H9 (cell line): ENCODE measurements at regions not wholly inside any gene's neighbourhood (a gene's known extent, or its start where the extent isn't known, plus 50 kb on each side); places are given as distances from the start of the nearest gene placed in this dataset.

Experiments
- DNase-seq: peaks from one replicate; pipeline ENCODE4 v3.0.0-alpha.2; 2017
- H2AFZ ChIP-seq: one replicate; pipeline ENCODE4 v1.6.1; 2013; ENCODE audit warnings: mild to moderate bottlenecking, low read length, control low read depth, moderate library complexity
- H2AK5ac ChIP-seq: 2 replicates; pipeline ENCODE4 v1.6.1; 2013; ENCODE audit warnings: low read length, control low read depth, mixed read lengths; ENCODE audit not compliant: insufficient read length
- H2BK120ac ChIP-seq: one replicate; pipeline ENCODE4 v1.6.1; 2013; ENCODE audit warnings: low read depth, mild to moderate bottlenecking, low read length, control low read depth, inconsistent platforms; ENCODE audit not compliant: poor library complexity, severe bottlenecking
- H2BK12ac ChIP-seq: 2 replicates; pipeline ENCODE4 v1.6.1; 2013; ENCODE audit warnings: low read length, control low read depth, mixed read lengths, low read depth; ENCODE audit not compliant: insufficient read length
- H2BK15ac ChIP-seq: 2 replicates; pipeline ENCODE4 v1.6.1; 2013; ENCODE audit warnings: low read depth, low read length, control low read depth
- H2BK20ac ChIP-seq: one replicate; pipeline ENCODE4 v1.6.1; 2013; ENCODE audit warnings: low read depth, mild to moderate bottlenecking, low read length, control low read depth, inconsistent platforms; ENCODE audit not compliant: poor library complexity, severe bottlenecking
- H2BK5ac ChIP-seq: 2 replicates; pipeline ENCODE4 v1.6.1; 2013; ENCODE audit warnings: low read length, control low read depth, mixed read lengths; ENCODE audit not compliant: insufficient read length
- H3K14ac ChIP-seq: 2 replicates; pipeline ENCODE4 v1.6.1; 2013; ENCODE audit warnings: low read length, control low read depth; ENCODE audit not compliant: insufficient read depth
- H3K18ac ChIP-seq: 2 replicates; pipeline ENCODE4 v1.6.1; 2013; ENCODE audit warnings: low read depth, mild to moderate bottlenecking, mixed read lengths, low read length, control low read depth; ENCODE audit not compliant: insufficient read length
- H3K23ac ChIP-seq: 2 replicates; pipeline ENCODE4 v1.6.1; 2013; ENCODE audit warnings: low read length, control low read depth, mixed read lengths, low read depth; ENCODE audit not compliant: insufficient read length
- H3K23me2 ChIP-seq: 2 replicates; pipeline ENCODE4 v1.6.1; 2013; ENCODE audit warnings: low read depth, mild to moderate bottlenecking, mixed read lengths, low read length, control low read depth; ENCODE audit not compliant: insufficient read length, poor library complexity, severe bottlenecking
- H3K27ac ChIP-seq: 2 replicates; pipeline ENCODE4 v1.5.1; 2013; ENCODE audit warnings: low read length, control low read depth, mixed read lengths, low read depth; ENCODE audit not compliant: insufficient read length
- H3K27me3 ChIP-seq: 2 replicates; pipeline ENCODE4 v1.6.1; 2013; ENCODE audit warnings: low read length, control low read depth, inconsistent platforms; ENCODE audit not compliant: insufficient read depth
- H3K4ac ChIP-seq: 2 replicates; pipeline ENCODE4 v1.6.1; 2013; ENCODE audit warnings: low read depth, mild to moderate bottlenecking, control low read depth, inconsistent platforms, low read length, moderate library complexity
- H3K4me1 ChIP-seq: 2 replicates; pipeline ENCODE4 v1.6.1; 2013; ENCODE audit warnings: low read length, control low read depth, inconsistent platforms; ENCODE audit not compliant: insufficient read depth
- H3K4me2 ChIP-seq: 2 replicates; pipeline ENCODE4 v1.6.1; 2013; ENCODE audit warnings: low read length, control low read depth, mixed read lengths; ENCODE audit not compliant: insufficient read length, insufficient read depth
- H3K56ac ChIP-seq: 2 replicates; pipeline ENCODE4 v1.6.1; 2013; ENCODE audit warnings: low read depth, mild to moderate bottlenecking, mixed read lengths, low read length, control low read depth; ENCODE audit not compliant: insufficient read length
- H3K79me1 ChIP-seq: 2 replicates; pipeline ENCODE4 v1.6.1; 2013; ENCODE audit warnings: low read depth, mild to moderate bottlenecking, moderate library complexity, low read length, control low read depth, inconsistent platforms; ENCODE audit not compliant: insufficient read depth, poor library complexity, severe bottlenecking
- H3K79me2 ChIP-seq: 2 replicates; pipeline ENCODE4 v1.6.1; 2013; ENCODE audit warnings: low read length, control low read depth, inconsistent platforms; ENCODE audit not compliant: insufficient read depth
- H3K9ac ChIP-seq: 2 replicates; pipeline ENCODE4 v1.6.1; 2013; ENCODE audit warnings: low read length, control low read depth, mixed read lengths; ENCODE audit not compliant: insufficient read length; ENCODE audit errors: extremely low read depth
- H3K9me3 ChIP-seq: one replicate; pipeline ENCODE4 v1.6.1; 2013; ENCODE audit warnings: low read depth, low read length, inconsistent platforms; ENCODE audit not compliant: control insufficient read depth
- H3T11ph ChIP-seq: one replicate; pipeline ENCODE4 v1.6.1; 2013; ENCODE audit warnings: mild to moderate bottlenecking, low read length, control low read depth, inconsistent platforms
- H4K20me1 ChIP-seq: one replicate; pipeline ENCODE4 v1.6.1; 2013; ENCODE audit not compliant: control insufficient read depth, insufficient read length, insufficient read depth
- H4K5ac ChIP-seq: 2 replicates; pipeline ENCODE4 v1.6.1; 2013; ENCODE audit warnings: low read depth, mild to moderate bottlenecking, mixed read lengths, low read length, control low read depth; ENCODE audit not compliant: insufficient read length
- H4K8ac ChIP-seq: replicated peaks from 2 replicates; pipeline ENCODE4 v1.6.1; 2013; ENCODE audit warnings: low read length, control low read depth, mixed read lengths, low read depth; ENCODE audit not compliant: insufficient read length
- H4K91ac ChIP-seq: 2 replicates; pipeline ENCODE4 v1.6.1; 2013; ENCODE audit warnings: low read depth, mild to moderate bottlenecking, moderate library complexity, mixed read lengths, low read length, control low read depth; ENCODE audit not compliant: insufficient read length
- H3K27ac Mint-ChIP-seq, 3 experiments: 2 replicates in 2 of 3; 3 replicates in 1 of 3; pipeline ENCODE4 v1.8.0; 2020 to 2021; ENCODE audit warnings: mixed read lengths in 3 of 3, mild to moderate bottlenecking in 1 of 3, moderate library complexity in 1 of 3
- H3K27me3 Mint-ChIP-seq: 2 replicates; pipeline ENCODE4 v1.8.0; 2021; ENCODE audit warnings: low read depth, mild to moderate bottlenecking, moderate library complexity, mixed read lengths
- H3K36me3 Mint-ChIP-seq, 3 experiments: 2 replicates in 2 of 3; 3 replicates in 1 of 3; pipeline ENCODE4 v1.8.0; 2020 to 2021; ENCODE audit warnings: low read depth in 3 of 3, mixed read lengths in 3 of 3; ENCODE audit not compliant: insufficient read depth in 1 of 3
- H3K4me1 Mint-ChIP-seq, 2 experiments: 2 replicates each; pipeline ENCODE4 v1.8.0; 2020; ENCODE audit warnings: mixed read lengths in 2 of 2
- H3K4me3 Mint-ChIP-seq, 2 experiments: 2 replicates in 1 of 2; 3 replicates in 1 of 2; pipeline ENCODE4 v1.8.0; 2020 to 2021; ENCODE audit warnings: mild to moderate bottlenecking in 2 of 2, mixed read lengths in 2 of 2, moderate library complexity in 1 of 2
- H3K9me3 Mint-ChIP-seq, 2 experiments: 2 replicates in 1 of 2; 3 replicates in 1 of 2; pipeline ENCODE4 v1.8.0; 2020; ENCODE audit warnings: mild to moderate bottlenecking in 2 of 2, mixed read lengths in 2 of 2, moderate library complexity in 1 of 2
- CTCF ChIP-seq: fragments of 200-600 bp; sonication (generic); conservative IDR thresholded peaks from 3 replicates; pipeline ENCODE4 v1.8.0; 2021; ENCODE audit warnings: antibody characterized with exemption, mild to moderate bottlenecking
- WGBS: extraction: QIAGEN DNeasy Blood & Tissue Kit; methylation state at CpG from one replicate; pipeline ENCODE4 v1.1.7; 2013; ENCODE audit warnings: missing lambda C conversion rate, low lambda C conversion rate, mixed read lengths; ENCODE audit not compliant: insufficient read length; ENCODE audit errors: extremely low coverage; 5-methylcytosine and 5-hydroxymethylcytosine counted together

GRCh38 chrX:42128587-42128986, 205.2 kb upstream of the CASK start:
- no peak for TF ChIP-seq CTCF
- peaks cover 0 to 2% (median 0%) of the 10 kb centered on the region in 3 experiments; a peak in 1 of 7 replicates for H3K36me3 Mint-ChIP-seq
- Histone ChIP-seq H3K9ac (no peak overlapping the region), H3K27ac (no peak overlapping the region), H4K20me1 (no peaks in the 10 kb centered on the region), H2BK12ac (no peak overlapping the region), H3K56ac (no peak overlapping the region), H4K8ac (no peak overlapping the region), H2AK5ac (no peak overlapping the region), H2BK20ac (no peak overlapping the region), H2BK120ac (no peak overlapping the region), H3T11ph (no peak overlapping the region), H2BK5ac (no peak overlapping the region), H4K91ac (no peak overlapping the region), H4K5ac (no peak overlapping the region), H2BK15ac (no peak overlapping the region), H3K9me3 (no peaks in the 10 kb centered on the region), H3K27me3 (no peaks in the 10 kb centered on the region), H3K4ac (no peak overlapping the region), H3K23ac (no peak overlapping the region), H3K23me2 (no peaks in the 10 kb centered on the region), H2AFZ (no peak overlapping the region), H3K18ac (no peak overlapping the region), H3K4me2 (no peak overlapping the region), H3K14ac (no peak overlapping the region), H3K79me1 (no peaks in the 10 kb centered on the region), H3K79me2 (no peaks in the 10 kb centered on the region), H3K4me1 (no peaks in the 10 kb centered on the region; the same call in 1 of the 2 replicates)
- no peak for DNase-seq
- no CpG with 5 or more reads among the region's 4 CpGs for WGBS
- H3K9me3 Mint-ChIP-seq = peaks cover 45 to 47% of the 10 kb centered on the region in 2 experiments
- no peaks in the 10 kb centered on the region for H3K27me3 Mint-ChIP-seq
- peaks cover 7 to 13% of the 10 kb centered on the region in 2 experiments for H3K4me1 Mint-ChIP-seq
- H3K4me3 Mint-ChIP-seq = no peak overlapping the region
- H3K27ac Mint-ChIP-seq = no peak overlapping the region
